ENCODE measurements at regions not wholly inside any gene's neighbourhood (a gene's known extent, or its start where the extent isn't known, plus 50 kb on each side); places are given as distances from the start of the nearest gene placed in this dataset.
"Not testable (repeated sequence)": the region's sequence is repeated elsewhere in the genome, so short reads cannot be mapped to it uniquely, and the experiment has no call there.

DNA sequence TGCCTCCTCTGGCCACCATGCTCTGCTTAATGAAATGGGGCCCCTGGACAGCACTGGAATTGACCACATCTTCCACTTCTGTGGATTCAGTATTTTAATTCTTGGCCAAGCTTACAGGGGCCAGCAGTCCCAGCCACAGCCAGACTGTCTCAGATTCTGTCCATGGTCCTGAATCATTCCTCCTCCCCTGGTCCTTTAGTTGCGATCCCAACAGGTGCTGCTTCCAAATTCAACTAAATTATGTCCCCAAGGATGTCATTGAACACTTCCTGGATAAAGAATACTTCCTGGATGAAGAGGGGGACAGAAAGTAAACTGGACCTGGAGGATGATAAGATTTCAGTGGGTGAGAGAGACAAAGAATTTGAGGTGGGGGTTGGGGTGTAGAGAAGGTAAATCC is 111.1 kb upstream of the FOXB1 start:
- Histone ChIP-seq H3K79me2 (ENCODE audit: insufficient read depth, low read length) (no peaks in the 10 kb centered on the region), H3K27ac (ENCODE audit: low read depth in 1 of 2, low read length in 2 of 2) (no peak overlapping the region), H3K4me1 (ENCODE audit: control insufficient read depth in 1 of 2, insufficient read depth in 2 of 2, low read length in 2 of 2) (no peaks in the 10 kb centered on the region), H3K9me3 (replicated peaks in 1 of 2; ENCODE audit: control insufficient read depth in 1 of 2, insufficient read depth in 1 of 2, low read length in 2 of 2) (no peaks in the 10 kb centered on the region), H2AFZ (ENCODE audit: insufficient read depth, low read depth, low read length, poor library complexity, severe bottlenecking) (no peak overlapping the region), H3K4me3 (replicated peaks in 1 of 3; ENCODE audit: low read depth in 2 of 3, low read length in 3 of 3) (no peak overlapping the region), H4K20me1 (ENCODE audit: insufficient read depth, low read length) (no peaks in the 10 kb centered on the region), H3K9ac (ENCODE audit: insufficient read depth, low read length, poor library complexity, severe bottlenecking) (no peak overlapping the region), H3K27me3 (ENCODE audit: control insufficient read depth in 2 of 2, insufficient read depth in 2 of 2, low read length in 2 of 2) (no peaks in the 10 kb centered on the region), H3K4me2 (replicated peaks; ENCODE audit: extremely low read depth, low read length, poor library complexity, severe bottlenecking) (no peak overlapping the region), H3K36me3 (replicated peaks in 1 of 2; ENCODE audit: control insufficient read depth in 1 of 2, insufficient read depth in 2 of 2, low read length in 2 of 2) (no peaks in the 10 kb centered on the region)
- peaks cover 0 to 7% (median 5%) of the 10 kb centered on the region in 3 donors for H3K27me3 Mint-ChIP-seq (ENCODE audit: low read depth in 3 of 3)
- no CpG with 5 or more reads among the region's 1 CpG for WGBS (ENCODE audit: insufficient coverage)
- TF ChIP-seq, protein P1, sequence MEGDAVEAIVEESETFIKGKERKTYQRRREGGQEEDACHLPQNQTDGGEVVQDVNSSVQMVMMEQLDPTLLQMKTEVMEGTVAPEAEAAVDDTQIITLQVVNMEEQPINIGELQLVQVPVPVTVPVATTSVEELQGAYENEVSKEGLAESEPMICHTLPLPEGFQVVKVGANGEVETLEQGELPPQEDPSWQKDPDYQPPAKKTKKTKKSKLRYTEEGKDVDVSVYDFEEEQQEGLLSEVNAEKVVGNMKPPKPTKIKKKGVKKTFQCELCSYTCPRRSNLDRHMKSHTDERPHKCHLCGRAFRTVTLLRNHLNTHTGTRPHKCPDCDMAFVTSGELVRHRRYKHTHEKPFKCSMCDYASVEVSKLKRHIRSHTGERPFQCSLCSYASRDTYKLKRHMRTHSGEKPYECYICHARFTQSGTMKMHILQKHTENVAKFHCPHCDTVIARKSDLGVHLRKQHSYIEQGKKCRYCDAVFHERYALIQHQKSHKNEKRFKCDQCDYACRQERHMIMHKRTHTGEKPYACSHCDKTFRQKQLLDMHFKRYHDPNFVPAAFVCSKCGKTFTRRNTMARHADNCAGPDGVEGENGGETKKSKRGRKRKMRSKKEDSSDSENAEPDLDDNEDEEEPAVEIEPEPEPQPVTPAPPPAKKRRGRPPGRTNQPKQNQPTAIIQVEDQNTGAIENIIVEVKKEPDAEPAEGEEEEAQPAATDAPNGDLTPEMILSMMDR (IDR thresholded peaks at IDR 0.05), result no peak
- no peak overlapping the region for H3K4me3 Mint-ChIP-seq
- DNase-seq, result no peak
- H3K9me3 Mint-ChIP-seq, result peaks cover 0 to 2% (median 0%) of the 10 kb centered on the region in 7 donors
- intact Hi-C loops (cut with micrococcal nuclease), result no loop called here
- no peaks in the 10 kb centered on the region for H3K36me3 Mint-ChIP-seq
- no peaks in the 10 kb centered on the region for H3K4me1 Mint-ChIP-seq
- H3K27ac Mint-ChIP-seq, result no peak overlapping the region

DNA sequence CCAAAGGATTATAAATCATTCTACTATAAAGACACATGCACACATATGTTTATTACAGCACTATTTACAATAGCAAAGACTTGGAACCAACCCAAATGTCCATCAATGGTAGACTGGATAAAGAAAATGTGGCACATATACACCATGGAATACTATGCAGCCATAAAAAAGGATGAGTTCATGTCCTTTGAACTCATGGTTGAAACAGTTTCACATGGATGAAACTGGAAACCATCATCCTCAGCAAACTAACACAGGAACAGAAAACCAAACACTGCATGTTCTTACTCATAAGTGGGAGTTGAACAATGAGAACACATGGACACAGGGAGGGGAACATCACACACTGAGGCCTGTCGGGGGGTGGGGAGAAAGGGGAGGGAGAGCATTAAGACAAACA is 116.2 kb upstream of the FOXB1 start:
- intact Hi-C loops (cut with micrococcal nuclease); DNase-seq: not testable (repeated sequence)

More for the DNA sequence above, 116.2 kb upstream of the FOXB1 start:
- Mint-ChIP-seq H3K27me3 (ENCODE audit: low read depth in 3 of 3) (peaks cover 4 to 12% (median 11%) of the 10 kb centered on the region in 3 donors), H3K27ac (peak overlapping the region in 1 of 7 donors; percentile 28)
- not testable (repeated sequence) for H3K4me2 ChIP-seq (replicated peaks; ENCODE audit: extremely low read depth, low read length, poor library complexity, severe bottlenecking); H3K4me1 ChIP-seq (ENCODE audit: control insufficient read depth in 1 of 2, insufficient read depth in 2 of 2, low read length in 2 of 2); H3K4me1 Mint-ChIP-seq; H3K9me3 ChIP-seq (replicated peaks in 1 of 2; ENCODE audit: control insufficient read depth in 1 of 2, insufficient read depth in 1 of 2, low read length in 2 of 2); H2AFZ ChIP-seq (ENCODE audit: insufficient read depth, low read depth, low read length, poor library complexity, severe bottlenecking); H3K4me3 Mint-ChIP-seq; H3K36me3 Mint-ChIP-seq; H3K4me3 ChIP-seq (replicated peaks in 1 of 3; ENCODE audit: low read depth in 2 of 3, low read length in 3 of 3); H3K27ac ChIP-seq (ENCODE audit: low read depth in 1 of 2, low read length in 2 of 2); H3K79me2 ChIP-seq (ENCODE audit: insufficient read depth, low read length); H3K9ac ChIP-seq (ENCODE audit: insufficient read depth, low read length, poor library complexity, severe bottlenecking); H3K36me3 ChIP-seq (replicated peaks in 1 of 2; ENCODE audit: control insufficient read depth in 1 of 2, insufficient read depth in 2 of 2, low read length in 2 of 2); H3K27me3 ChIP-seq (ENCODE audit: control insufficient read depth in 2 of 2, insufficient read depth in 2 of 2, low read length in 2 of 2); H3K9me3 Mint-ChIP-seq; H4K20me1 ChIP-seq (ENCODE audit: insufficient read depth, low read length)
- no CpG with 5 or more reads among the region's 1 CpG for WGBS (ENCODE audit: insufficient coverage)
